Fibroblast of skin of left quadriceps (primary cell): ENCODE measurements at regions not wholly inside any gene's neighbourhood (a gene's known extent, or its start where the extent isn't known, plus 50 kb on each side); places are given as distances from the start of the nearest gene placed in this dataset.
"Not testable (repeated sequence)": the region's sequence is repeated elsewhere in the genome, so short reads cannot be mapped to it uniquely, and the experiment has no call there.

Experiments used
- DNase-seq, 2 experiments: peaks; one replicate each; pipeline ENCODE4 v3.0.0-alpha.2; 2013; ENCODE audit warnings: low read depth in 2 of 2

- no peak for DNase-seq
Observed at GRCh38 chr4:126766241-126766640, 866.5 kb upstream of the INTU start.

DNA sequence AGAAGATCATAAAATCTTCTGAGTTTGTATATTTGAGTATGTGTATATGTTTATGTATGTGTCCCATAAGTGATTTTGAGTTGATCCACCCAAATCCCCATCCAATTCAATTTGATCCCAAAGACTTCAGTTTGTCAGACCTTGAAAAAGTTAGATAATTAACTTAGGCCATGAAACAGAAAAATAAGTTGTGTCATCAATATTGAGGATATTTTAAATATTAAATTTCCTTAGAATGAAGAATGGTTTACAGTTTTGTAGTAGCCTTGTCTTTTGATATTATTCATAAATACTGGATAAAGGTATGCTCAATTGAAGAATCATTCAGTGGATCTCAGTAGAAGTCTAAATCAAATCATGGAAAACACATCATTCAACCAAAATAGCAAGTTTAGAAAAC lies 864.4 kb upstream of the INTU start:
- no peak for DNase-seq

DNA sequence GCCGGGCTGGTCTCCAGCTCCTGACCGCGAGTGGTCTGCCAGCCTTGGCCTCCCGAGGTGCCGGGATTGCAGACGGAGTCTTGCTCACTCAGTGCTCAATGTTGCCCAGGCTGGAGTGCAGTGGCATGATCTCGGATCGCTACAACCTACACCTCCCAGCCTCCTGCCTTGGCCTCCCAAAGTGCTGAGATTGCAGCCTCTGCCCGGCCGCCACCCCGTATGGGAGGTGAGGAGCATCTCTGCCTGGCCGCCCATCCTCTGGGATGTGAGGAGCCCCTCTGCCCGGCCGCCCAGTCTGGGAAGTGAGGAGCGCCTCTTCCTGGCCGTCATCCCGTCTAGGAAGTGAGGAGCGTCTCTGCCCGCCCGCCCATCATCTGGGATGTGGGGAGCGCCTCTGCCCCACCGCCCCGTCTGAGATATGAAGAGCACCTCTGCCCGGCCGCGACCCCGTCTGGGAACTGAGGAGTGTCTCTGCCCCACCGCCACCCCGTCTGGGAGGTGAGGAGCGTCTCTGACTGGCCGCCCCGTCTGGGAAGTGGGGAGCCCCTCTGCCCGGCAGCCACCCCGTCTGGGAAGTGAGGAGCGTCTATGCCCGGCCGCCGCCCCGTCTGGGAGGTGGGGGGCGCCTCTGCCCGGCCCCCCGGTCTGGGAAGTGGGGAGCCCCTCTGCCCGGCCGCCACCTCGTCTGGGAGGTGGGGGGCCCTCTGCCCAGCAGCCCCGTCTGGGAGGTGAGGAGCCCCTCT lies 861.8 kb upstream of the INTU start:
- not testable (repeated sequence) for DNase-seq

GRCh38 chr4:126771618-126772017 lies 861.1 kb upstream of the INTU start:
- DNase-seq: not testable (repeated sequence)

DNA sequence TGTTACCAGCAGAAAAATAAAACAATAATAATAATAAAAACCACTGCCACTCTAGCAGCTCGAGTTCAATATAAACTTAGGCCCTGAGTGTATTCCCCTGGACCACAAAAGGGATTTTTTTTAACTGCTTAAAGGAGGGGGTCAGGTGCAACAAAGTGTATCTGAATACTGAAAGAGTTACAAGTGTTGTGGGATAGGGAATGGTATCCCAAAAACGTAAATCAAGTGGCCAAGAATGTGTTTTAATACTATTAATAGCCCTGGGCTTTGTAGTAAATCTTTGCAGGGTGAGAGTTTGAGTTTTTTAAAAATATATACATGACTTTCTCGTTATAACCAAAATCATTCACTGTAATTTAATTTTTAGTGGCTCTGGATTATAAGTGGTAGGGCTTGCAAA lies 860.1 kb upstream of the INTU start:
- no peak for DNase-seq

DNA sequence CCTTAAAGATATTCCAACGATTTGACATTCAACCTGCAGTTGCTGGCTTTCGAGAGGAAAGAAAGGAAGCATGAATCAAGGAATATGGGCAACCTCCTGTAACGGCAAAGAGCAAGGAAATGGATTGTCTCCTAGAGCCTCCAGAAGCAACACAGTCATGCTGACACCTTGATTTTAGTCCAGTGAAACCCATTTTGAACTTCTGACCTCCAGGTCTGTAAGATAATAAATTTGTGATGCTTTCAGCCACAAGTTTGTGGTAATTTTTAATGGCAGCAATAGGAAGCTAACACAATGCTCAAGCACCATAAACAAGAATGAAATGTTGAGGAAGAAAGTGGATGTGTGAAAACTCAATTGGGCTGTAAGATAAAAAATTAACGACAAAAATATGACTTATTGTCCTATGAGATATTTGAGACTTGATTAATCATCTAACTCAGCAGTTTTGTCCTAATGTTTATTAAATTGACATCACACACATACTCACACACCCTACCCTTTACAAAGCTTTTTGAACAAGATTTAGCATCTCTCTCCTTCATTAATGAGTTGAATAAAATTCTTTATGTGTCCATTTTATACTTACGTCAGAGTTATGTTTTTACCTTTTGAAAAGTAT lies 857.2 kb upstream of the INTU start:
- no peak for DNase-seq

- no peak for DNase-seq
Observed at GRCh38 chr4:126776361-126776760, 856.4 kb upstream of the INTU start.

GRCh38 chr4:126777649-126778048 lies 855.1 kb upstream of the INTU start:
- DNase-seq: peak; percentile 80

- DNase-seq: peak; percentile 59 to 60
Observed at GRCh38 chr4:126778348-126778747, 854.4 kb upstream of the INTU start.

- DNase-seq: no peak
Observed at GRCh38 chr4:126779001-126779400, 853.8 kb upstream of the INTU start.

- no peak for DNase-seq
Observed at GRCh38 chr4:126779436-126780166, 853.2 kb upstream of the INTU start.

DNA sequence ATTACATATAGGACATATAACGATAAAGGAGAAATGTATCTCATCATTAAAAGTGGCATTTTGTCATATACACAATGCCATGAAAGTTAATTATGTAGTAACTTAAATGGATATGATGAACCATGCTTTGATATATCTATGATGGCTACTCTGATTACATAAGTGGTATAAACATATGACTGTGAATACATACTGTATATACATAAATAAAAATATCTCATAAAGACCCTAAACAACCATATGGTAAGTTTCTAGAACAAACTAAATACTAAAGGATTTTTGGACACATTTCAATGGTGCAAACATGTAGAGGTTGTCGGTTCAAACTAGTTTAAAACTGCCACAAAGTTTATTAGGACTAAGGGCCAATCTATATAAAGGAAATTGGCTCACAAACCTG lies 849.6 kb upstream of the INTU start:
- DNase-seq: no peak

DNA sequence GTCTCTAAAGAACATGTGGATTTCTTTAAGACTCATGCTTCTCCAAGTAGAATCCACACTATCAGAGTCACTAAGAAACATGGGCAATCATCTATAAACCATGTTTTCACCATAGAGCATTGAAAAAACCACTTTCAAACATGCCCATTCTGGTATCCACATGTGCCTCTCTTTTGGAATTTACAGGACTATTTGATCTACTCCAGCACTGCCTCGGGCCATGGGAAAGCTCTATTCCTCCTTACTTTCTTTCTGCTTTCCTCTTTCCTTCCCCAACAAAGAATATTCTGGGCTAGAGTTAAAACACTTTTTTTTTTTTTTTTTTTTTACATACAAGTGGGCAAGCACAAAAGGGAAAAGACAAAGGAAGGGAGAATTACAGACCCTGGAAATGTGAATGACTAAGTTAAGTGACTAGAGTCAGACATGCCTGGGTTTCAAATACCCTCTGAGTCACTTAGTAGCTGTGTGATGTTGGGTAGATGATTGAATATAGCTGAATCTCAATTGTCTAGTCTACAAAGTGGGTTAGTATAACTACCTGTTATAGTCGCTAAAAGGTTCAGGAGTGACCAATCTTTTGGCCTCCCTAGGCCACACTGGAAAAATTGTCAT lies 847.7 kb upstream of the INTU start:
- DNase-seq: no peak

GRCh38 chr4:126790633-126791032 lies 842.1 kb upstream of the INTU start:
- no peak for DNase-seq

GRCh38 chr4:126794363-126794762 lies 838.4 kb upstream of the INTU start:
- DNase-seq: peak; percentile 61 to 69

- DNase-seq: no peak
Observed at GRCh38 chr4:126798214-126798613, 834.5 kb upstream of the INTU start.

- peak in 1 of 2 experiments; percentile 38 for DNase-seq
Observed at GRCh38 chr4:126799416-126799815, 833.3 kb upstream of the INTU start.

GRCh38 chr4:126799971-126800574 lies 832.7 kb upstream of the INTU start:
- DNase-seq: peak in 1 of 2 experiments; percentile 51

DNA sequence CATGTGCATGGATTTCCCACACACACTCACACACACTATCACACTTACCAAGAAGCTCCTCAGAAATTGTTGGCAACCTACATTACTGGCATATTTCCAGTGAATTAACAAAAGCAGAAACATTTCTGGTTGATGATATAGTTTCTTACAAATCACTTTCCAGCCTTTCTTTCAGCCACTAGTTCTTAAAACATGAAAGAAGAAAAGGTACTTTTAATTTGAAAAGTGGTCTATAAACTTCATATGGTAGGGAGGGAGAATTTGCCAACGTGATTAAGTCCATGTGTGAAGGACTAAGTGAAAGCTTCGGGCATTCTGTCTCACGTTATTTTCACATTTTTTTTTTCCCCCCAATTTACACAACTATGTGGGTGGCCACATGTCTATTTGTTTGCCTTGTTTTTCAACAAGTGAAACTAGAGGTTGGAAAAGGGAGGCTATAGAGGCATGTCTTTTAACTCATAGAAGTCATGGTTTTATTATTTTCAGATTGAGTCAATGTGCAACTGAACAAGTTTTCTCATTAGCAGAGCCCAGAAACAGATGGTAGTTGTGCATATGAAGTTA lies 832.1 kb upstream of the INTU start:
- peak; percentile 77 to 78 for DNase-seq

- DNase-seq: no peak
Observed at GRCh38 chr4:126807132-126807531, 825.6 kb upstream of the INTU start.

DNA sequence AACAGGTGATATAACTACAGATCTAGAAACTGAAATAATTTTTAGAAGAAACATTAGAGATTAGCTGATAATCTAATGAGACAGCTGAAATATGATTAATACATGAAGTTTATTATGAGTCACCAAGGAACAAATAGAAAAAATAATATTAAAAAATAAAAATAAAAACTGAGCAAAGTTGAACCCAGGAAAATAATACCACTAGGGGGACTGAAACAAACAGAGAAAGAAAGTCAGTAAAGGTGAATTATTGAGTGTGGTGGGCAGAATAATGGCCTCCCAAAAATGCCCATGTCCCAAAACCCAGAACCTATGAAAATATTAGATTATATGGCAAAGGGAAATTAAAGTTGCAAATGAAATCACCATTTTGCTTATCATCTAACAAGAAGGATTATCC lies 820.7 kb upstream of the INTU start:
- DNase-seq: no peak

- DNase-seq: no peak
Observed at GRCh38 chr4:126820631-126821030, 812.1 kb upstream of the INTU start.
